ENCODE measurements at regions not wholly inside any gene's neighbourhood (a gene's known extent, or its start where the extent isn't known, plus 50 kb on each side); places are given as distances from the start of the nearest gene placed in this dataset.
"Not testable (repeated sequence)": the region's sequence is repeated elsewhere in the genome, so short reads cannot be mapped to it uniquely, and the experiment has no call there.

DNA sequence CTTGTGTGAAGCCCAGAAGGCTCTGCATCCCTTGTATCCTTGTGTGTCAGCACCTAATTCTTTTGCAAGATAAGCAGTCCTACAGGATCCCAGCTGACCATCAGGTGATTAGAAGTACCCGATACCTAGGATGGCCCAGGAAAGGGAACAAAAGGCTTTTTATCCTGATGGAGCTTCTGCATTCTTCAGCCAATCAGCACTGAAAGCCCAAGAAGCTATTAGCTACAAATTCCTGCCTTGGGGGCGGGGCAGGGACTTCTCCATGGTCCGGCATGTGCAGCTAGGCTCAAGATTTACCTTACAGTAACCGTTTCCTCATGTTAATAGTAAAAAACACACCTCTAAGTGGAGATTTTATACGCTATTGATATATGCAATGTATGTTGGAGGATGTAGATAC is 264.6 kb upstream of the THUMPD2 start:
- no peak for DNase-seq
- H3K27me3 ChIP-seq, result no peaks in the 10 kb centered on the region
- no peak overlapping the region for H3K4me3 ChIP-seq
- no peaks in the 10 kb centered on the region for H3K36me3 ChIP-seq
- no peaks in the 10 kb centered on the region for H3K9me3 ChIP-seq

DNA sequence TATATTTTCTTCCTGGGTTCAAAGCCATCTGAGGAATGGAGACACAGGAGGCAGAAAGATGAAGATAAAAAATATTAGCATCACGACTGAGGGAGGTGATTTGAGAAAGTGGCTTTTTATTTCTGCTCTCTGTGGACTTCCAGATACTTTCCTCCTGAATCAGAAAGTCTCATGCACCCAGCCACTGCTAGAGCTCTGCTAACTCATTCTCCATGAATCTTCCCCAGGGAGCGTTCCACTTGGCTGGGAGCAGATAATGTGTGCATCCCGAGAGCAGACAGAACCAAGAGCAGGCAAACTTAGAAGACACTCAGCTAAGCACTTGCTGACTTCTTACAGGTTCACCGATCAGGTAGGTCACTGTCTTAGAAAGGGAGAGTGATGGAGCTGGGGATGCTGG is 264.1 kb upstream of the THUMPD2 start:
- H3K9me3 ChIP-seq, result no peaks in the 10 kb centered on the region
- no peak for DNase-seq
- H3K27me3 ChIP-seq, result no peaks in the 10 kb centered on the region
- no peaks in the 10 kb centered on the region for H3K36me3 ChIP-seq
- no peak overlapping the region for H3K4me3 ChIP-seq

DNA sequence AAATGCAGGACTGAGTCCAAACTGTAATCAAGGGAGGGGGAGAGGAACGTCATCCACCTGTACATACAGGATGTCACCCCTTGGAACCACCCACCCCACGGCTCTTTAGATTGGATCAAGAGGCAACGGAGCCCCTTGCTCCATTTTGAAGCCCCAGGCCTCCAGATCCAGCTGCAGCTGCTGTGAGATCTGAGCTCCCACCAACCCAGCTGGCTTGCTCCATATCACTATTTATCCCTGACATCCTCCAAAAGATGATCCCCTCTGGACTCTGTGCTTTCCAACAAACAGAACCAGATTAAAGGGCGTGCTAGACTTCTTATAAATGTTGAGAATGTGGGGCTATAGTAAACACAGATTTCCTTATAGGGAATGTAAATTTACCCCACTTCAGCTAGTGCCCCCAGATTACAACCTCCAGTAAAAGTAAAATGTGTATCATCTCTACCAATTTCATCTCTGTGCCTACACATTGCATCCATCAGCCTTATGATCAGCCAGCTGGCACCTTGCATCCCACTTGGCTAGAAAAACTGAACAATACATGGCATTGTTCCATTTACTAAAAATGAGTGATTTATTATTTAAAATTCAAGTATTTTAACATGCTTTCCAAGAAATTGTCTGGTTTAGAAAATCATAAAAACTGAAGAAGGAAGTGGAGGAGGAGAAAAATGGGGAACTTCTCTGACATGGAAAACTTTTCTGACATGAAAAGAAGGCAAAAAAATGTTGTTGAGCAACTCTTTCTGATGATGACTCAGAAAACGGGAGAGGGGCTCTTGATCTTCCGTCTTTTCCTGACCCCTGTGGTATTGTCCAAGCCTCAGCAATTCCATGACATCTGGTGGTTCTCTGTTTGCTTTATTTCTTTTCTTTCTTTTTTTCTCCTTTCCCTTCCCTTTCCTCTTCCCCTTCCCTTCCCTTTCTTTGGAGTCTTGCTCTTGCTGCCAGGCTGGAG is 262.6 kb upstream of the THUMPD2 start:
- Histone ChIP-seq H3K9me3 (no peaks in the 10 kb centered on the region; the same call in 1 of the 2 replicates), H3K4me3 (no peak overlapping the region), H3K27me3 (no peaks in the 10 kb centered on the region), H3K36me3 (no peaks in the 10 kb centered on the region)
- no peak for DNase-seq

DNA sequence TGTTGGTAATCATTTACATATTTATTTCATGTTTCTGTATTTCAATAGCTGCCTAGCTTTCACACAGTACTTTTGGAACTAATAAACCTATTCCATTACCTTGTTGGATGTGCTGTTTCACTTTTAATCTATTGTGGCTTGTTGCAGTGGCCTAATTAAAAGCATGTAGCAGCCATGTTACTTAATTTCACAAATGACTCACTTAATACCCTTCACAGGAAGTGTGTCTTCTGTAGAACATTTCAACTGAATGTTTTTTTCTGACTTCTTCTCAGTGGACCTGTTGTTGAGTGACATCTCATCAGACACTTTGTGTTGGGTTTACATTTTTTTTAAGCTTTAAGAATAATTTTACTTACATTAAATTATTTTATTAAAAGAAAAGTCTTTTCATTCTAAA is 260.5 kb upstream of the THUMPD2 start:
- no peak overlapping the region for H3K4me3 ChIP-seq
- no peaks in the 10 kb centered on the region for H3K36me3 ChIP-seq
- peaks cover 1% of the 10 kb centered on the region; the same call in 1 of the 2 replicates for H3K9me3 ChIP-seq
- H3K27me3 ChIP-seq, result no peaks in the 10 kb centered on the region
- no peak for DNase-seq

DNA sequence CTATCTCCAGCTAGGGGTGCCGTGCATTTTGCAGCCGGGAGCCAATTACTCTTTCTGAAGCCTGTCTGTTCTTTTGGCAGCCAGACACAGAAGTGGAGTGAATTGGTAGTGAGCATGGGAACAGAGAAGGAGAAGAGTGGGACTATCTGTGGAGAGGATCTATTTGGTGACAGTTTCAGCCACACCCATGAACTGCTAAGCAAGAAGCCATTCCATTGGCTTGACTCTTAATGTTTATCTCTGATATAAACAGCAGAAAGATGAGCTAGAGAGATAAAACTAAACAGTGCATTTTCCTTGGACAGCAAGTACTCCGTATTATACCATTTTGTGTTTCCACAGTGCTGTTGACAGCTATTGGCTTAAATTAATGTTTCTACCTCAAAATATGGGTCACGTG is 259.6 kb upstream of the THUMPD2 start:
- no peak overlapping the region for H3K4me3 ChIP-seq
- peaks cover 6% of the 10 kb centered on the region for H3K9me3 ChIP-seq
- H3K36me3 ChIP-seq, result no peaks in the 10 kb centered on the region
- DNase-seq, result no peak
- H3K27me3 ChIP-seq, result no peaks in the 10 kb centered on the region

DNA sequence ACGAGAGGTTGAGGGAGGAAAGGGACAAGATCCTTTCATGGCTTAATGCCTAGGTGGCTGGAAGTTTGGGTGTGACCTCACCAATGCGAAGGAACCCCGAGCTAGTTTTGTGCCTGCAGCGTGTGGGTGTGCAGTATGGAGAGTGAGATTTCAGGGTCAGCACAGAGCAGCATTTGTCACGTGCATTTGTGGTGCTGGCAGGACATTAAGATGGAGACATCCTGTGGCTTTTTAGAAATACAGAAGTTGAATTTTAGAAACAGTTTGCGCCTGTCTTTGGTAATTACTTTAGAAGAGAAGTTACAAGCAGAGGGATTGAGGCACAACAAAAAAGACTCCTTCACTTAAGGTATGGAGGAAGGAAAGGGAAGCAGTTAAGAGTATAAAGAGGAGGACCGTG is 258.2 kb upstream of the THUMPD2 start:
- peaks cover 8% of the 10 kb centered on the region for H3K9me3 ChIP-seq
- no peak for DNase-seq
- H3K4me3 ChIP-seq, result no peak overlapping the region
- no peaks in the 10 kb centered on the region for H3K36me3 ChIP-seq
- H3K27me3 ChIP-seq, result no peaks in the 10 kb centered on the region

DNA sequence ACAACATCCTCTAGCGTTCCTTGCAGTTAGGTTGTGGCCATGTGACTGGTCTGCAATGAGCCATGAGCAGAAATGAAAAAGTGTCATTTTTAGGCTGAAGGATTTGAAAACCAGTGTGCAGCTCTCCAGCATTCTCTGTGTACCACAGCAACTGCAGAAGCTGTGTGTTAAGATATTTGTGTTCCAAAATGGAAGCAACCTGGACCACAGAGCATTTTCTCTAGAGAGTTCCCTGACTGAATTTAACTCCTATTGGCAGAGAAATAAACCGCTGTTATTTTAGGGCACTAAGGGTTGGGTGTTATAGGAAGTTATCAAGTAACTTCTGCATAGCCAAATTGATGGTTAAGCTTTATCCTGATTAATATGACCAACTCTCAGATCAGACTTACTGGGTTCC is 257.2 kb upstream of the THUMPD2 start:
- no peaks in the 10 kb centered on the region for H3K27me3 ChIP-seq
- no peak for DNase-seq
- no peak overlapping the region for H3K4me3 ChIP-seq
- no peaks in the 10 kb centered on the region for H3K36me3 ChIP-seq
- H3K9me3 ChIP-seq, result peaks cover 8% of the 10 kb centered on the region

DNA sequence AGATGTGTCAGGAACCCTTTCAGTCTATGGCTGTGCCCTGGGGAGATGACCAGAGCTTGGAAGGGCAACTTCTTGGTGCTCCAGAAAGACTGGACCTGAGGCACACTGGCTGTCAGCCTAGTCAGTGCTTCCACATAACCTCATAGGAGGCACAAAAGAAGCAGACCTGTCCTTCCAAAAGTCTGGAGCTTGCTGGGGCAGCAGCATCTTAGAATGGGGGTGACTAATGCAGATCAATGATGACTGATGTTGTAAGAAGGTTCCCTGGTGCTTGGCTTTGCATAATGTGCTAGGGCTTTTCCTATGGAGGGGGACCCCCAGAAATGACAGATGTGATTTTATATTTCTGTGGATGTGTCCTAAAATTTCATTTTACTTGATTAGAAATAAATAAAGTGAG is 255.7 kb upstream of the THUMPD2 start:
- Histone ChIP-seq H3K36me3 (no peaks in the 10 kb centered on the region), H3K9me3 (peaks cover 8% of the 10 kb centered on the region), H3K4me3 (no peak overlapping the region), H3K27me3 (no peaks in the 10 kb centered on the region)
- DNase-seq, result no peak

DNA sequence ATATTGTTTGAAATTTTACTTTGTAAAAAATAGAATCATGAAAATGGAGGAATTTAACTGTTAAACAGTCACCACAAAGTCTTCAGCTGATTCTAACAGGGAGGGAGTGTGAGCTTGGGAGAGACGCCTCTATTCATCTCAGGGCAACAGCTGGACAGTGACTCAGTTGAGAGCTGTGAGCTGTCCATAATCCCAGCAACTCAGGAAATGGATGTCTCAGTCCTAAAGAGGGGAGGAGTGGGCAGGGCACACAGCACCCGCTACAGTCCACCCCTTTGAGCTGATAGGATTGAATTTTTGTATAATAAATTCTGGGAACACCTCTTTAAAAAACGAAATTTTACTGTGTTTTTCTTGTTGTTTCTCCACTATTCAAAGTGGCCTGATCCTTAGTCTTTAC is 255.1 kb upstream of the THUMPD2 start:
- no peaks in the 10 kb centered on the region for H3K36me3 ChIP-seq
- no peak overlapping the region for H3K4me3 ChIP-seq
- peak; percentile 10 for DNase-seq
- peaks cover 8% of the 10 kb centered on the region for H3K9me3 ChIP-seq
- H3K27me3 ChIP-seq, result no peaks in the 10 kb centered on the region

DNA sequence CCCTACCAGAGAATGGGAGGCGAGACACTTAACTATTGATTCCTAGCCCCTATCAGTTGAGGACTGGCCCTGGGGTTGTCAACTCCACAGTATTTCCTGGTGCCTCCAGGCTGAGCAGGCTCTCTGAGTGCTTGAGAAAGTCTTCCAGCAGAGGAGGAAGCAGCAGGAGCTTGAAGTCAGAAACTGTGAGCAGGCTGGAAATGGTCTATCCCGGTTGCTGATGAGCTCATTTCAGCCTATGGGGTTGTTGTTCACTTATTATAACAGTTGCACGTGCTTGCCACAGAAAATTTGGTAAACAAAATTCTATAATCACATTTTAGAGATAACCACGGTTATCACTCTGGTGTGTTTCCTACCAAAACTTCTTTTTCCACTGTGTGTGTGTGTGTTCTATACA is 254.7 kb upstream of the THUMPD2 start:
- peaks cover 8% of the 10 kb centered on the region for H3K9me3 ChIP-seq
- no peaks in the 10 kb centered on the region for H3K27me3 ChIP-seq
- H3K36me3 ChIP-seq, result no peaks in the 10 kb centered on the region
- H3K4me3 ChIP-seq, result no peak overlapping the region
- DNase-seq, result no peak

DNA sequence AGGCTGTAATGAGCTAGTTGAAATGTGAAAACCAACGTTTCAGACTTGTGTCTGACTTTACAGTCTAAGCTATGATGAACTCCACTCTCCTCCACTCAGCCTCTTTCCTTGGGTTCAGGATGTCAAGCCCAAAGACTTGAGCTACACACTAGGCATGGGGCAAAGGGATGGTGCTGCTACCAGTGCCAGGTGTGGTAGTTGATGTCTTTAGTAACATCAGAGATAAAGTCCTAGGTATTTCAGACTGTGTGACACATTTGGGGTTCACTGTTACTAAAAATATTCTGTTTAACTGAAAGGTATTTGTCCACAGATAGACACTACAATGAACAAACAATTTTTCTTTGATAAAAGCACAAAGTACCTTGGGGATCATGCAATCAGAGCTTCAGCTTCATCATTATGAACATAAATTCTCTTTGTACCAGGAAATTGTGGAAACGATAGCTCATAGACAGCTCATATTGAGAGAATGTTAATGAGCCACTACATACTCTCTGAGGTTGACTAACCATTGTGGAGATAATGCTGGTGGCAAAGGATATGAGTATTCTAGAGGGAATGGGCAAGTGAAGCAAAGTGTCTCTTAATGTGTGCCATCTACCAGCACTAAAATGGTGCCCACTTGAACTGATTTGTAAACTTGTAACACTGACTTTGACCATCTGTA is 253.7 kb upstream of the THUMPD2 start:
- Histone ChIP-seq H3K27me3 (no peaks in the 10 kb centered on the region), H3K4me3 (no peak overlapping the region), H3K9me3 (peaks cover 8% of the 10 kb centered on the region), H3K36me3 (no peaks in the 10 kb centered on the region)
- no peak for DNase-seq

DNA sequence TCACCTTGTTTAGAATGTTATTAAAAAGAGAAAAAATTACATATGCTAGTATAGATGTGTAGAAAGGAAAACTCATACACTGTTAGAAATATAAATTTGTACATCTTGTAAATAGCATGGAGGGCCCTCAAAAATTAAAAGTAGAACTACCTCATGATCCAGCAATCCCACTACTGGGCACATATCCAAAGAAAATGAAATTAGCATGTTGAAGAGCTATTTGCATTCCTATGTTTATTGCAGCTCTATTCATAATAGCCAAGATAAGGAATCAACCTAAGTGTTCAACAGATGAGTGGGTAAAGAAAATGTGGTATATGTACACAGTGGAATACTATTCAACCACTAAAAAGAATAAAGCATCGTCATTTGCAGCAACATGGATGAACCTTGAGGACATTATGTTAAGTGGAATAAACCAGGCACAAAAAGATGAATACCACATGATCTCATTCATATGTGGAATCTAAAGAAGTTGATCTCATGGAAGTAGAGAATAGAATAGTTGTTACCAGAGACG is 251.5 kb upstream of the THUMPD2 start:
- peaks cover 7% of the 10 kb centered on the region for H3K9me3 ChIP-seq
- DNase-seq, result no peak
- no peaks in the 10 kb centered on the region for H3K27me3 ChIP-seq

DNA sequence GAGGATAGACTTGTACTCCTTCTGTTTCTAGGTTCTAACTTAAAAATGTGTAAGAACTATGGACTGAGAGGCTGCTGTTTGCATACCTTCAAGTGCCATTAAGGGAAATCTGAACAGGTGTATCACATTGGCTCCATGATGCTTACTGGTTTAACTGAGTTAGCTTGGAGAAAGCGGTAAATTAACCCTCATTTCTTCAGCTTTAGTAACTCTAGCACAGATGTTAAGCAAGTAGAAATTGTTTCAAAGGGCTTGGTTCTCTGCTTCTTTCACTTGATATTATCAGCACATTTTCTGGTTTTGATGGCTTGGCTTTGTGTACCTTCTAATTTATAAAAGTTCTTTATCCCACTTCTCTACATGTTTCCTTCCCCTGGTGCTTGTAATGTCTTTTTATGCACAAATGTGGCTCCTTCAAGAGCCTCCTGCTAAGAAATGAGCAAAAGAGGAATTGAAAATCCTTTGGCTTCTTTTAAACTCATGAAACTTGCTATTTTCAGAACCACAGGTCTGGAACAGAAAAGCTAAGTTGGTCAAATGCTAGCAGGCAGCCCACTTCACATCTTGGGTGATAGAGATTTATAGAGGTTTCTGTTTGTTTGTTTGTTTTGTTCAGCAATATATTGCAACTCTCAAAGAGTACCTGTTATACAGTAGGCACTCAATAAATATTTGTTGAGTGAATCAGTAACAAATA is 249.9 kb upstream of the THUMPD2 start:
- DNase-seq, result no peak
- peaks cover 8% of the 10 kb centered on the region for H3K9me3 ChIP-seq
- H3K36me3 ChIP-seq, result no peaks in the 10 kb centered on the region
- no peak overlapping the region for H3K4me3 ChIP-seq
- H3K27me3 ChIP-seq, result no peaks in the 10 kb centered on the region

More for the DNA sequence above, 251.5 kb upstream of the THUMPD2 start:
- no peak overlapping the region for H3K4me3 ChIP-seq
- H3K36me3 ChIP-seq, result no peaks in the 10 kb centered on the region

DNA sequence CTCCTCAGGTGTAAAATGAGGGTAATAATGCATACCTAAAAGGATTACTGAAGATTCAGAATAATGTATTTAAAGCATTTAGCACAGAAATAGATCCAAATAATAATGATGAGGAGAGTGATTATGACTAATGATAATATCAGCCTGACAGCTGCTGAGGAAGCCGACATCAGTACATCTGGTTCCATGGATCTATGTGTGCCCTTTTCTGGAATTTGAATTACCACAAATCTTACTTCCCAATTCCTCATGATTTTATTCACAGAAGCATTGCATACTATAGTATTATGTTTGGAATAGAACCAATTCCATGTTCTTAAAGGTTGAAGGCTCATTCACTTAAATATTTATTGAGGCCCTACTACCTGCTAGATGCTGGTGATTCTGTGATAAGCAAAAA is 248.9 kb upstream of the THUMPD2 start:
- no peak for DNase-seq
- Histone ChIP-seq H3K36me3 (no peaks in the 10 kb centered on the region), H3K27me3 (no peaks in the 10 kb centered on the region), H3K9me3 (0 out of 2 replicates have a peak, but pooled peaks cover 2% of the 10 kb centered on the region), H3K4me3 (no peak overlapping the region)

DNA sequence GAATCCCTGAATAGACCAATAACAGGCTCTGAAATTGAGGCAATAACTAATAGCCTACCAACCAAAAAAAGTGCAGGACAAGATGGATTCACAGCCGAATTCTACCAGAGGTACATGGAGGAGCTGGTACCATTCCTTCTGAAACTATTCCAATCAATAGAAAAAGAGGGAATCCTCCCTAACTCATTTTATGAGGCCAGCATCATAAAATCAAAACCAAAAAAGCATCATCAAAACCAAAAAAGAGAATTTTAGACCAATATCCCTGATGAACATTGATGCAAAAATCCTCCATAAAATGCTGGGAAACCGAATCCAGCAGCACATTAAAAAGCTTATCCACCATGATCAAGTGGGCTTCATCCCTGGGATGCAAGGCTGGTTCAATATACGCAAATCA is 246.2 kb upstream of the THUMPD2 start:
- H3K27me3 ChIP-seq, H3K36me3 ChIP-seq, H3K4me3 ChIP-seq, H3K9me3 ChIP-seq, DNase-seq: not testable (repeated sequence)

DNA sequence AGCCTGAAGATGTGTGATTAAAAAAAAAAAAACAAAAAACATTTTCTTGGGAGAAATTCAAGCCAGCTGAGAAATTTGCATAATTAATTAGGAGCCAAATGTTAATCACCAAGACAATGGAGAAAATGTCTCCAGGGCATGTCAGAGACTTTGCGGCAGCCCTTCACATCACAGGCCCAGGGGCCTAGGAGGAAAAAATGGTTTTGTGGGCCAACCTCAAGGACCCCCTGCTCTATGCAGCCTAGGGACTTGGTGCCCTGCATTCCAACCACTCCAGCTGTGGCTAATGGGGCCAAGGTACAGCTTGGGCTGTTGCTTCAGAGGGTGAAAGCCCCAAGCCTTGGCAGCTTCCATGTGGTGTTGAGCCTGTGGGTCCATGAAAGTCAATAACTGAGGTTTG is 241.9 kb upstream of the THUMPD2 start:
- peaks cover 12% of the 10 kb centered on the region; the same call in 1 of the 2 replicates for H3K9me3 ChIP-seq
- no peak overlapping the region for H3K4me3 ChIP-seq
- no peaks in the 10 kb centered on the region for H3K36me3 ChIP-seq
- H3K27me3 ChIP-seq, result no peaks in the 10 kb centered on the region
- no peak for DNase-seq

Measured in MG63 (cell line).